PC-9 (cell line): ENCODE measurements at regions not wholly inside any gene's neighbourhood (a gene's known extent, or its start where the extent isn't known, plus 50 kb on each side); places are given as distances from the start of the nearest gene placed in this dataset.

Source experiments
- CTCF ChIP-seq: fragments of 200-600 bp; sonication (generic); conservative IDR thresholded peaks from 2 replicates; pipeline ENCODE4 v1.6.1; 2017; ENCODE audit warnings: mixed run types, antibody characterized with exemption, mild to moderate bottlenecking, moderate library complexity
- EZH2 ChIP-seq: fragments of 200-600 bp; sonication (generic); IDR thresholded peaks from 2 replicates; pipeline ENCODE4 v1.8.0; 2017; ENCODE audit warnings: antibody characterized with exemption, low read depth

- TF ChIP-seq CTCF (no peak), EZH2 (no peak)
Observed at GRCh38 chr16:31709181-31709580, 164.4 kb upstream of the ZNF267 start.
